ENCODE measurements at regions not wholly inside any gene's neighbourhood (a gene's known extent, or its start where the extent isn't known, plus 50 kb on each side); places are given as distances from the start of the nearest gene placed in this dataset.

- no peaks in the 10 kb centered on the region for H3K4me1 ChIP-seq
- peaks cover 0 to 15% (median 0%) of the 10 kb centered on the region in 7 donors for H3K27me3 ChIP-seq (replicated peaks in 1 of 7)
- TF ChIP-seq CTCF (IDR thresholded peaks at IDR 0.05 in 8 of 11, conservative IDR thresholded peaks at IDR 0.05 in 3 of 11) (peak in 3 of 11 experiments; percentile 12 to 27 (median 26)), POLR2AphosphoS5 (IDR thresholded peaks at IDR 0.05) (no peak)
- H3K27ac ChIP-seq = no peak overlapping the region
- intact Hi-C loops (cut with DNase I; ENCODE audit: low total_unique reads) = no loop called here
- WGBS, 5 donors = 8 to 28% (median 14%) methylated on average over 5 of the region's 5 CpGs
- DNase-seq = no peak
- H3K9me3 ChIP-seq = no peaks in the 10 kb centered on the region
- H3K36me3 ChIP-seq = no peaks in the 10 kb centered on the region
- H3K4me3 ChIP-seq = no peak overlapping the region
Measured at GRCh38 chr4:12724510-12724909, 759.6 kb downstream of the RAB28 start.

- TF ChIP-seq CTCF (IDR thresholded peaks at IDR 0.05 in 8 of 11, conservative IDR thresholded peaks at IDR 0.05 in 3 of 11) = no peak
- TF ChIP-seq POLR2A (IDR thresholded peaks at IDR 0.05) = no peak
- no peak for TF ChIP-seq POLR2AphosphoS5 (IDR thresholded peaks at IDR 0.05)
- no peak for DNase-seq
- 17 to 35% (median 26%) methylated on average over 7 of the region's 7 CpGs for WGBS, 5 donors
- no peak overlapping the region for H3K4me3 ChIP-seq
- no peak overlapping the region for H3K27ac ChIP-seq
- H3K9me3 ChIP-seq = no peaks in the 10 kb centered on the region
- no peaks in the 10 kb centered on the region for H3K4me1 ChIP-seq
- no peaks in the 10 kb centered on the region for H3K36me3 ChIP-seq
- intact Hi-C loops (cut with DNase I; ENCODE audit: low total_unique reads) = no loop called here
- peaks cover 0 to 15% (median 0%) of the 10 kb centered on the region in 7 donors for H3K27me3 ChIP-seq (replicated peaks in 1 of 7)
Measured at GRCh38 chr4:12723849-12724447, 760.2 kb downstream of the RAB28 start.

- no peaks in the 10 kb centered on the region for H3K4me1 ChIP-seq
- no peaks in the 10 kb centered on the region for H3K36me3 ChIP-seq
- intact Hi-C loops (cut with DNase I; ENCODE audit: low total_unique reads) = no loop called here
- WGBS, 5 donors = 67 to 92% (median 83%) methylated on average over 1 of the region's 1 CpG
- H3K9me3 ChIP-seq = peaks cover 0 to 2% (median 0%) of the 10 kb centered on the region in 8 donors
- DNase-seq = no peak
- TF ChIP-seq POLR2A (IDR thresholded peaks at IDR 0.05) (no peak), POLR2AphosphoS5 (IDR thresholded peaks at IDR 0.05) (no peak), CTCF (IDR thresholded peaks at IDR 0.05 in 8 of 11, conservative IDR thresholded peaks at IDR 0.05 in 3 of 11) (no peak)
- no peak overlapping the region for H3K27ac ChIP-seq
- H3K4me3 ChIP-seq = no peak overlapping the region
- H3K27me3 ChIP-seq (replicated peaks in 1 of 7) = peaks cover 0 to 1% (median 0%) of the 10 kb centered on the region in 7 donors
Measured at GRCh38 chr4:12716896-12717295, 767.2 kb downstream of the RAB28 start.

- TF ChIP-seq POLR2AphosphoS5 (IDR thresholded peaks at IDR 0.05) = no peak
- no peak for TF ChIP-seq CTCF (IDR thresholded peaks at IDR 0.05 in 8 of 11, conservative IDR thresholded peaks at IDR 0.05 in 3 of 11)
- TF ChIP-seq POLR2A (IDR thresholded peaks at IDR 0.05) = no peak
- Histone ChIP-seq H3K9me3 (peaks cover 0 to 2% (median 0%) of the 10 kb centered on the region in 8 donors), H3K27me3 (replicated peaks in 1 of 7) (no peaks in the 10 kb centered on the region), H3K4me3 (no peak overlapping the region), H3K27ac (no peak overlapping the region), H3K4me1 (no peaks in the 10 kb centered on the region), H3K36me3 (no peaks in the 10 kb centered on the region)
- no peak for DNase-seq
- WGBS, 5 donors = 70 to 95% (median 77%) methylated on average over 8 of the region's 8 CpGs
- intact Hi-C loops (cut with DNase I; ENCODE audit: low total_unique reads) = no loop called here
Measured at GRCh38 chr4:12712648-12713339, 771.3 kb downstream of the RAB28 start.
